H9 (cell line): ENCODE measurements at regions not wholly inside any gene's neighbourhood (a gene's known extent, or its start where the extent isn't known, plus 50 kb on each side); places are given as distances from the start of the nearest gene placed in this dataset.

ENCODE experiments used
- DNase-seq: peaks from one replicate; pipeline ENCODE4 v3.0.0-alpha.2; 2017
- H2AFZ ChIP-seq: one replicate; pipeline ENCODE4 v1.6.1; 2013; ENCODE audit warnings: mild to moderate bottlenecking, low read length, control low read depth, moderate library complexity
- H2AK5ac ChIP-seq: 2 replicates; pipeline ENCODE4 v1.6.1; 2013; ENCODE audit warnings: low read length, control low read depth, mixed read lengths; ENCODE audit not compliant: insufficient read length
- H2BK120ac ChIP-seq: one replicate; pipeline ENCODE4 v1.6.1; 2013; ENCODE audit warnings: low read depth, mild to moderate bottlenecking, low read length, control low read depth, inconsistent platforms; ENCODE audit not compliant: poor library complexity, severe bottlenecking
- H2BK12ac ChIP-seq: 2 replicates; pipeline ENCODE4 v1.6.1; 2013; ENCODE audit warnings: low read length, control low read depth, mixed read lengths, low read depth; ENCODE audit not compliant: insufficient read length
- H2BK15ac ChIP-seq: 2 replicates; pipeline ENCODE4 v1.6.1; 2013; ENCODE audit warnings: low read depth, low read length, control low read depth
- H2BK20ac ChIP-seq: one replicate; pipeline ENCODE4 v1.6.1; 2013; ENCODE audit warnings: low read depth, mild to moderate bottlenecking, low read length, control low read depth, inconsistent platforms; ENCODE audit not compliant: poor library complexity, severe bottlenecking
- H2BK5ac ChIP-seq: 2 replicates; pipeline ENCODE4 v1.6.1; 2013; ENCODE audit warnings: low read length, control low read depth, mixed read lengths; ENCODE audit not compliant: insufficient read length
- H3K14ac ChIP-seq: 2 replicates; pipeline ENCODE4 v1.6.1; 2013; ENCODE audit warnings: low read length, control low read depth; ENCODE audit not compliant: insufficient read depth
- H3K18ac ChIP-seq: 2 replicates; pipeline ENCODE4 v1.6.1; 2013; ENCODE audit warnings: low read depth, mild to moderate bottlenecking, mixed read lengths, low read length, control low read depth; ENCODE audit not compliant: insufficient read length
- H3K23ac ChIP-seq: 2 replicates; pipeline ENCODE4 v1.6.1; 2013; ENCODE audit warnings: low read length, control low read depth, mixed read lengths, low read depth; ENCODE audit not compliant: insufficient read length
- H3K23me2 ChIP-seq: 2 replicates; pipeline ENCODE4 v1.6.1; 2013; ENCODE audit warnings: low read depth, mild to moderate bottlenecking, mixed read lengths, low read length, control low read depth; ENCODE audit not compliant: insufficient read length, poor library complexity, severe bottlenecking
- H3K27ac ChIP-seq: 2 replicates; pipeline ENCODE4 v1.5.1; 2013; ENCODE audit warnings: low read length, control low read depth, mixed read lengths, low read depth; ENCODE audit not compliant: insufficient read length
- H3K27me3 ChIP-seq: 2 replicates; pipeline ENCODE4 v1.6.1; 2013; ENCODE audit warnings: low read length, control low read depth, inconsistent platforms; ENCODE audit not compliant: insufficient read depth
- H3K4ac ChIP-seq: 2 replicates; pipeline ENCODE4 v1.6.1; 2013; ENCODE audit warnings: low read depth, mild to moderate bottlenecking, control low read depth, inconsistent platforms, low read length, moderate library complexity
- H3K4me1 ChIP-seq: 2 replicates; pipeline ENCODE4 v1.6.1; 2013; ENCODE audit warnings: low read length, control low read depth, inconsistent platforms; ENCODE audit not compliant: insufficient read depth
- H3K4me2 ChIP-seq: 2 replicates; pipeline ENCODE4 v1.6.1; 2013; ENCODE audit warnings: low read length, control low read depth, mixed read lengths; ENCODE audit not compliant: insufficient read length, insufficient read depth
- H3K56ac ChIP-seq: 2 replicates; pipeline ENCODE4 v1.6.1; 2013; ENCODE audit warnings: low read depth, mild to moderate bottlenecking, mixed read lengths, low read length, control low read depth; ENCODE audit not compliant: insufficient read length
- H3K79me1 ChIP-seq: 2 replicates; pipeline ENCODE4 v1.6.1; 2013; ENCODE audit warnings: low read depth, mild to moderate bottlenecking, moderate library complexity, low read length, control low read depth, inconsistent platforms; ENCODE audit not compliant: insufficient read depth, poor library complexity, severe bottlenecking
- H3K79me2 ChIP-seq: 2 replicates; pipeline ENCODE4 v1.6.1; 2013; ENCODE audit warnings: low read length, control low read depth, inconsistent platforms; ENCODE audit not compliant: insufficient read depth
- H3K9ac ChIP-seq: 2 replicates; pipeline ENCODE4 v1.6.1; 2013; ENCODE audit warnings: low read length, control low read depth, mixed read lengths; ENCODE audit not compliant: insufficient read length; ENCODE audit errors: extremely low read depth
- H3K9me3 ChIP-seq: one replicate; pipeline ENCODE4 v1.6.1; 2013; ENCODE audit warnings: low read depth, low read length, inconsistent platforms; ENCODE audit not compliant: control insufficient read depth
- H3T11ph ChIP-seq: one replicate; pipeline ENCODE4 v1.6.1; 2013; ENCODE audit warnings: mild to moderate bottlenecking, low read length, control low read depth, inconsistent platforms
- H4K20me1 ChIP-seq: one replicate; pipeline ENCODE4 v1.6.1; 2013; ENCODE audit not compliant: control insufficient read depth, insufficient read length, insufficient read depth
- H4K5ac ChIP-seq: 2 replicates; pipeline ENCODE4 v1.6.1; 2013; ENCODE audit warnings: low read depth, mild to moderate bottlenecking, mixed read lengths, low read length, control low read depth; ENCODE audit not compliant: insufficient read length
- H4K8ac ChIP-seq: replicated peaks from 2 replicates; pipeline ENCODE4 v1.6.1; 2013; ENCODE audit warnings: low read length, control low read depth, mixed read lengths, low read depth; ENCODE audit not compliant: insufficient read length
- H4K91ac ChIP-seq: 2 replicates; pipeline ENCODE4 v1.6.1; 2013; ENCODE audit warnings: low read depth, mild to moderate bottlenecking, moderate library complexity, mixed read lengths, low read length, control low read depth; ENCODE audit not compliant: insufficient read length
- H3K27ac Mint-ChIP-seq, 3 experiments: 2 replicates in 2 of 3; 3 replicates in 1 of 3; pipeline ENCODE4 v1.8.0; 2020 to 2021; ENCODE audit warnings: mixed read lengths in 3 of 3, mild to moderate bottlenecking in 1 of 3, moderate library complexity in 1 of 3
- H3K27me3 Mint-ChIP-seq: 2 replicates; pipeline ENCODE4 v1.8.0; 2021; ENCODE audit warnings: low read depth, mild to moderate bottlenecking, moderate library complexity, mixed read lengths
- H3K36me3 Mint-ChIP-seq, 3 experiments: 2 replicates in 2 of 3; 3 replicates in 1 of 3; pipeline ENCODE4 v1.8.0; 2020 to 2021; ENCODE audit warnings: low read depth in 3 of 3, mixed read lengths in 3 of 3; ENCODE audit not compliant: insufficient read depth in 1 of 3
- H3K4me1 Mint-ChIP-seq, 2 experiments: 2 replicates each; pipeline ENCODE4 v1.8.0; 2020; ENCODE audit warnings: mixed read lengths in 2 of 2
- H3K4me3 Mint-ChIP-seq, 2 experiments: 2 replicates in 1 of 2; 3 replicates in 1 of 2; pipeline ENCODE4 v1.8.0; 2020 to 2021; ENCODE audit warnings: mild to moderate bottlenecking in 2 of 2, mixed read lengths in 2 of 2, moderate library complexity in 1 of 2
- H3K9me3 Mint-ChIP-seq, 2 experiments: 2 replicates in 1 of 2; 3 replicates in 1 of 2; pipeline ENCODE4 v1.8.0; 2020; ENCODE audit warnings: mild to moderate bottlenecking in 2 of 2, mixed read lengths in 2 of 2, moderate library complexity in 1 of 2
- CTCF ChIP-seq: fragments of 200-600 bp; sonication (generic); conservative IDR thresholded peaks from 3 replicates; pipeline ENCODE4 v1.8.0; 2021; ENCODE audit warnings: antibody characterized with exemption, mild to moderate bottlenecking
- WGBS: extraction: QIAGEN DNeasy Blood & Tissue Kit; methylation state at CpG from one replicate; pipeline ENCODE4 v1.1.7; 2013; ENCODE audit warnings: missing lambda C conversion rate, low lambda C conversion rate, mixed read lengths; ENCODE audit not compliant: insufficient read length; ENCODE audit errors: extremely low coverage; 5-methylcytosine and 5-hydroxymethylcytosine counted together

- WGBS = no CpG with 5 or more reads among the region's 7 CpGs
- H2BK15ac ChIP-seq = no peak overlapping the region
- no peaks in the 10 kb centered on the region; the same call in 1 of the 2 replicates for H3K4me1 ChIP-seq
- no peak overlapping the region for H4K8ac ChIP-seq
- no peaks in the 10 kb centered on the region for H4K20me1 ChIP-seq
- no peaks in the 10 kb centered on the region for H3K79me2 ChIP-seq
- H2BK12ac ChIP-seq = no peak overlapping the region
- peaks cover 0 to 4% (median 3%) of the 10 kb centered on the region in 3 experiments; a peak in 3 of 7 replicates for H3K36me3 Mint-ChIP-seq
- H3K23me2 ChIP-seq = no peaks in the 10 kb centered on the region
- H2BK5ac ChIP-seq = no peak overlapping the region
- no peak overlapping the region for H4K5ac ChIP-seq
- H3K4me2 ChIP-seq = no peak overlapping the region
- no peaks in the 10 kb centered on the region for H3K9me3 ChIP-seq
- no peak overlapping the region for H2BK20ac ChIP-seq
- no peak overlapping the region for H3K27ac ChIP-seq
- H3K27ac Mint-ChIP-seq = no peak overlapping the region
- no peaks in the 10 kb centered on the region for H3K79me1 ChIP-seq
- no peak overlapping the region; the same call in 1 of the 2 replicates for H3K14ac ChIP-seq
- H3K4me1 Mint-ChIP-seq = peaks cover 5 to 11% of the 10 kb centered on the region in 2 experiments; a peak in 3 of 4 replicates
- H3K18ac ChIP-seq = no peak overlapping the region
- no peak overlapping the region for H3K4me3 Mint-ChIP-seq
- H3K56ac ChIP-seq = no peak overlapping the region
- H2AK5ac ChIP-seq = no peak overlapping the region
- H2AFZ ChIP-seq = no peak overlapping the region
- H4K91ac ChIP-seq = peak overlapping the region; percentile 49
- no peaks in the 10 kb centered on the region; the same call in none of the 2 replicates for H3K27me3 ChIP-seq
- no peak overlapping the region for H3K9ac ChIP-seq
- H3K27me3 Mint-ChIP-seq = peaks cover 7% of the 10 kb centered on the region
- no peak for DNase-seq
- no peak overlapping the region for H2BK120ac ChIP-seq
- no peak overlapping the region for H3K4ac ChIP-seq
- no peak overlapping the region for H3T11ph ChIP-seq
- no peak for TF ChIP-seq CTCF
- H3K9me3 Mint-ChIP-seq = peaks cover 6% of the 10 kb centered on the region in 2 experiments
- no peak overlapping the region for H3K23ac ChIP-seq
Observed at GRCh38 chr7:101725921-101726320, 91.5 kb upstream of the CUX1 start.
